RPMI8226 (cell line): ENCODE measurements at regions not wholly inside any gene's neighbourhood (a gene's known extent, or its start where the extent isn't known, plus 50 kb on each side); places are given as distances from the start of the nearest gene placed in this dataset.
"Not testable (repeated sequence)": the region's sequence is repeated elsewhere in the genome, so short reads cannot be mapped to it uniquely, and the experiment has no call there.

Source experiments
- DNase-seq: peaks from one replicate; pipeline ENCODE4 v3.0.0-alpha.2; 2015

- no peak for DNase-seq
Observed at GRCh38 chr12:4822572-4822971, 87.1 kb upstream of the KCNA1 start.

- DNase-seq = no peak
Observed at GRCh38 chr12:4824380-4824779, 85.3 kb upstream of the KCNA1 start.

DNA sequence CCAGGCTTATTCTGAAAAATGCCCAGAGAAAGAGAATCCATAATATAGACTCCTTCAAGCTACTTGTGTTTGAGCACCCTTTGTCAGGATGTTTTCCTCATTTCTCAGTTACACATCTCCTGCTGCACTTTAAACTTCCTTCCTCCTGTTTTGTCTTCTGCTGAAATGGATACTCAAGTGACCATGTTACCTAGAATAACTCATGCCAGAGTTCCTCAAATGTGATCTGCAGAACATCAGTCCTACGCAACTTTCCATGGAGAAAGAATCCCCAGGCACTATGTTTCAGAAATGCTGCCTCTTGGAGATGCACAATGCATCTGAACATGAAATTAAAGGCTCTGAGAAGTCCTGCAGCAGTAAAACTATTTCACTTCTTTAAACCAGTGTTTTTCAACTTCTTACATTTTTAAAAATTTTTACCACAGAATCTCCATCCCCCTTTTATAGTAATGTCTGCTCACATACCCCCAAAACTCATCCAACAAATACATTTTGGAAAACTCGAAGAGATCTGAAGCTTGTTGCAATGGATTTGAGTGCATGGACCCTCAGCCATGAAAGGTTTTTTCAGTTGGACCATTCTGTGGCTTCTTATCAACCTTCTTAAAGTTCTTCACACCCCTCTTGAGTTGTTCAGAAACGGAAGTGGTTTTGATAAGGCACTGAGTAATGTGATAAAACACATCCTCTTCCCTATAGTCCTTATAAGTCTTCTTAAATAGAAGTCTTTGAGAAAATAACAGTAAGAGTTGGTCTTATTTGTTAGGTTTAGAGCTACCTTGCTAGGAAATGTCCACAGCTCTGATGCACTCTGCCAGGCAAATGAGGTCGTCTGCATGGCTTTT lies 84.5 kb upstream of the KCNA1 start:
- DNase-seq = no peak

DNA sequence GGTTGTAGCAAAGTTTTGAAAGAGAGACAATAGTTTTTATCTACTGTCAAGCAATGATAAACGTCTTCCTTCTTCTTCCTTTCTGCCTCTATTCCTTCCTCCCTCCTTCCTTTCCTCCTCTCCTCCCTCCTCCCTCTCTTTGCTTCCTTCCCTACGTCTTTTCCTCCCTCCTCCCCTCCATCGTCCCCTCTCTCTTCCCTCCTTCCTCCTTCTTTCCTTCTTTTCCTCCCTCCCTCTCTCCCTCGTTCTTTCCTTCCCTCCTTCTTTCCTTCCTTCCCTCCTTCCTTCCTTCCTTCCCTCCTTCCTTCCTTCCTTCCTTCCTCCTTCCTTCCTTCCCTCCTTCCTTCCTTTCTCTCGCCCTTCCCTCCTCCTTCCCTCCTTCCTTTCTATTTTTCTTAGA lies 82.8 kb upstream of the KCNA1 start:
- no peak for DNase-seq

DNA sequence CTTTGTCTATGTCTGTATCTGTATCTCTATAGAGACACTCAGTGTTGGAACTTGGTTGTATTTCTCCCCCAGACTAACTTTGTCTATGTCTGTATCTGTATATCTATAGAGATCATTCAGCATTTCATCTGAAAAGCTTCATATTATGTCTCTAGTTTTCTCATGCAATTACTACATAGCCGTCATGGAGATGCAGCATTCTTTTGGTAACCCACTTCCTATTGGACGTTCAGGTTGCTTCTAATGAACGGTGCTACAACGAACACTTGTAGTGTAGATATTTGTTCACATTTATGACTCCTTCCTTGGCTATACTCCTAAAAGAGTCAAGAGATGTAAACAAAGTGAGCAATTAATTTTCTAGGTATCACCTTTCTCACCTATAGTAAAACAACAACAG lies 81.5 kb upstream of the KCNA1 start:
- no peak for DNase-seq

DNA sequence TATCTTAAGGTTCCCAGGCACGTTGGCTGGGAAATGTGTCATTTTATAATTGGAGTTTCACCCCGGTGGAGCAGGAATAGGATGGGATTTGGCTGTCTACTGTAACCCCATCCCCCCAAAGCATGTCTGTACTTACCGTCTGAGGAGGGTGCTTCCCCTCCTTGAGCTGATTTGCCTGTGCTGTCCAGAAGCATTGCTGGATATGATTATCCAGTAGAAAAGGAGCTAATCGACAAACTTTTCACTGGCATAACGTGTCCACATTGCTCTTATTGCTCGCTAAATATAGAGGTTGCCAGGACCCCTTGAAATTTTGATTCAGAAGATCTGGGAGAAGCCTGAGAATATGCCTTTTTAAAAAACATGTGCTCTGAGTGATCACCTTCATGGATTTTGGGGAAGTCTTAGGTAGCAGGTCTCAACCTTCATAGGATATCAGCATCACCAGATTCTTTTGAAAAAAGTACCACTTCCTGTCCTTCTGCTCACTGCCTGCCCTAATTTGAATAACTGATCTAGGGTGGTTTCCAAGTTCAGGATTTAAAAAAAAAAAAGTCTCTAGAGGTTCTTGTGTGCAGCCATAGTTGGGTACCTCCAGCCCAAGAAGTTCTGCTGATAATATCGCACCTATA lies 80.4 kb upstream of the KCNA1 start:
- no peak for DNase-seq

- DNase-seq = no peak
Observed at GRCh38 chr12:4829793-4830162, 79.9 kb upstream of the KCNA1 start.

GRCh38 chr12:4830556-4831210 lies 79.0 kb upstream of the KCNA1 start:
- DNase-seq = no peak

DNA sequence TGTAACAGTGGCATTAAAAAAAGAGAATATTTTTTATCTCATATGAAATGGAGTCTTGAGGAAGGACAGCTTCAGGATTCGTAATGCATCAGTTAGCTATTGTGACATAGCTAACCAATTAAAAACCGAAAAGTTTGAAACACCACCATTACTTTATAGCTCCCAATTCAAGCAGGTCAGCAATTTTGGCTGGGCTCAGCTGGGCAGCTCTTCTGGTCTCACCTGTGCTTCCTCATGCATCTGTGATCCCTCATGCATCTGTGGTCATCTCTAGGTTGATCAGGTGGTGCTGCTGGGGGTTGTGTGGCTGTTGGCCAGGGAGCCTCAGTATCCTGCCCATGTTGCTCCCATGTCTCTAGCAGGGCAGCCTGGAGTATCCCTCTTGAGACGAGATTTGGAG lies 76.7 kb upstream of the KCNA1 start:
- DNase-seq = no peak

DNA sequence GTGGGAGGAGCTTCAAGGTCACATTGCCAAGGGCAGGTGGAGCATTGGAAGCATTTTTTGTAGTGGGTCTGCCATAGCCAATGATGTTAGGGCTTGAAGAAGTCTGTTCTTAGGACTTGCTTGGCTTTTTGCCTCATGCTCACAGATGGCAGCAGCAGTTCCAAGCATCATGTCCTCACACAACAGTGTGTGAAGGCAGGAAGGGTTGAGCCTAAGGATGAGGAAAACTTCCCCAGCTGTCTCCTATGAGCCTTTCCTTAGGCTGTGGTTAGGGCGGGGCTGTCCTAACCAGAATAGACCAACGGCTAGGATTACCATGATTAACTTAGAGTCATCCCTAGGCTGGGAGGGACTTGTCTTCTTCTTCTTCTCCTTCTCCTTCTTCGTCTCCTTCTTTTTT lies 76.2 kb upstream of the KCNA1 start:
- no peak for DNase-seq

GRCh38 chr12:4842401-4842800 lies 67.3 kb upstream of the KCNA1 start:
- DNase-seq = not testable (repeated sequence)

DNA sequence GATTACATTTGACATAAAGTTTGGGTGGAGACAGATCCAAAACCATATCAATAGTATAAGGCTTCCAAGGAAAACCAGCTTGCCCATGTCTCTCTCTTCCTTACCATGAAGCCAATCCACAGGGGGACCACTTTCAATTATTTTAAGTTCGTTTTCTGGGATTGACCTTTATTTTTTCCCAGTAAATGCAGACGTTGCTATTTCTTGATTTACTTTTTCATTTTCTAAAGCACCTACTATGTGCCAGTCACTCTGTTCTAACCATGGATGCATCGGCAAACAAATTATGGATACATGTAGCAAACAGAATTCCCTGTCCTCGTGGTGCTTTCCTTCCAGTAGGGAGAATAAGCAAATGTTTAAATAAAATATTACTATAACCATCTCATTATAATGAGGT lies 65.8 kb upstream of the KCNA1 start:
- no peak for DNase-seq

DNA sequence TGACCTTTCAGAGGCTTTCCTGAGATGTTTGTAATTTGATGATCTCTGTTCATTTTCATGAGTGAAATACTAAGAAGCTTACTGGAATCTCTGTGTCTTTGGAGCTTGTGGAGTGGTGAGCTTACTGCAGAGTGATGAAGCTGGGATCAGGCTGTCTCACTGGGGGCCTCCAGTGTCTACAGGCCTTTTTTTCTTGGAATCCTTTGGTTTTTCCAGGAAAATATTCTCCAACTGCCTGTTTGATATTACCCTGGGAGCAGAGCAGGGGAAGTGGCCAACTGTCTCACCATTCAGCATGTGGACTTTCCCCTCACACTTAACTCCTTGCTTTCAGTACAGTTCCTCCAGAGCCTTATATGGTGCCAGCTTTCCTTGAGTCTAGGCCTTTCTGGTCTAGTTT lies 62.0 kb upstream of the KCNA1 start:
- DNase-seq = no peak

DNA sequence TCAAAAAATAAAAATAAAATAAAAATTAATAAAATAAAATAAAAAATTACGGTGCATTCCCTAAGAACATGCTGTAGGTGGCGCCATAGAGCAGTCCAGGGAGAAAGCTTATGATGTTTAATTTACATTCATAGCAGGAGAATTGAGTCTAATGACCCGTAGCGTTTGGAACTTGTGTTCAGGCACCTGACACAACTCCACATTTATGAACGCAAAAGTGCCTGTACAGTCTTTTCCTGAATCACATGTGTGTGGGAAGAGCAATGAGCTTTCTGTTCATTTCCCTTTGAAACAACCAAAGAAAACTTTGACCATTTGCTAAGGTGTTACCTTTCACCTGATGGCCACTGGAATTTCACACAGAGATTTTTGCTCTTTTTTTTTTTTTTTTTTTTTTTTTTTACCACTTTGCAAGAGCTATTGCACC lies 60.6 kb upstream of the KCNA1 start:
- peak; percentile 39 for DNase-seq

- no peak for DNase-seq
Observed at GRCh38 chr12:4849795-4850345, 59.8 kb upstream of the KCNA1 start.

DNA sequence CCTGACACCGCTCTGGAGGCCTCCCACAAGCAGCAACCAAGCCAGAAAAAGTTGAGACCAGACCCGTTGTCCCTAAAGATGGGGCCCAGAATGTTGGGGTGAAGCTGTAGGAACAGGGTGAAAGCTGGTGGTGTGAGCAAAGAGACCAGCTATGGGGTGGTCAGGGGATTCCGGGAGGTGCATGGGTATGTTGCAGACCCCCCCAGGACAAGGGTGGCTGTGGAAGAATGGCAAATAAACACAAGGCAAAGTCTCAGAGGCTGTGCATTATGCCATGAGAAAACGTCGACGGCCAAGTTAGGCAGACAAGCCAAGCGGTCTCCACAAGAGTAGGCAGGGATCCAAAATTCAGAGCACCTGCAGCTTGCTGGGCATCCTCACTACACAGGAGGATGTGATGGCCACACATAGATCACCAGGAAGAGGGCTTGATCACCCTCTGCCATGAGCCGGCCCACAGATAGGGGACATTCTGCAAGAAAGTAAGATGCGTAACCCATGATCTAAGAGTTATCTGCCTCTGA lies 58.8 kb upstream of the KCNA1 start:
- DNase-seq = no peak

DNA sequence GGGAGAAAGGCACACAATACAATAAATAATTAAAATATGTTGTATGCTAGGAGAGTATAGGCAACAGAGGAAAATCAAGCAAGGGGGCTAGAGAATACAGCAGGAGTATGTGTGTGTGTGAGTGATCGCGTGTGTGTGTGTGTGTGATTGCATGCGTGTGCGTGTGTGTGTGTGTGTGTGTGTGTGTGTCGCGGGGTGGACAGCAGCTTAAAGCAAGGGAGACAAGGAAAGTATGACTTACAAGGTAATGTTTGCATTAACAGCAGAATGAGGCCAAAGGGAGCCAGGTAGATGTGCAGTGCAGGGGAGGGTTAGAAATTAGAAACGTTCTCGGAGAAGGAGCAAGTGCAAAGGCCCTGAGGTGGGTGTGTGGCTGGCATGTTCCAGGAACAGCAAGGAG lies 57.4 kb upstream of the KCNA1 start:
- DNase-seq = no peak

GRCh38 chr12:4852911-4853310 lies 56.8 kb upstream of the KCNA1 start:
- DNase-seq = no peak

GRCh38 chr12:4855121-4855924 lies 54.4 kb upstream of the KCNA1 start:
- peak; percentile 83 for DNase-seq

GRCh38 chr12:4856596-4856995 lies 53.1 kb upstream of the KCNA1 start:
- DNase-seq = peak; percentile 60

- peak; percentile 89 for DNase-seq
Observed at GRCh38 chr12:4857472-4858291, 52.0 kb upstream of the KCNA1 start.

- DNase-seq = peak; percentile 81
Observed at GRCh38 chr12:4858386-4858785, 51.3 kb upstream of the KCNA1 start.
